MCF 10A (cell line): ENCODE measurements at regions not wholly inside any gene's neighbourhood (a gene's known extent, or its start where the extent isn't known, plus 50 kb on each side); places are given as distances from the start of the nearest gene placed in this dataset.

Experiments
- BruUV-seq: library from RNA; stranded (reverse); fragments of 400-500 nt; replicated peaks from 2 replicates; lab custom pipeline; 2021; lab: Mats Ljungman, UMichigan
- CTCF ChIA-PET: fragments of 300-600 bp; sonication (Branson Sonifier 250); formaldehyde crosslinking; extraction: SDS; loops from one replicate; lab custom pipeline; 2021; ENCODE audit warnings: antibody characterized with exemption, inconsistent platforms; lab: Yijun Ruan, JAX
- POLR2A ChIA-PET: fragments of 300-600, 350-650 bp; sonication (Branson Sonifier 250); formaldehyde crosslinking; extraction: SDS; loops from one replicate; lab custom pipeline; 2020; ENCODE audit warnings: antibody characterized with exemption, inconsistent platforms; lab: Yijun Ruan, JAX
- DNase-seq: peaks from one replicate; pipeline ENCODE4 v3.0.0-alpha.2; 2018; ENCODE audit not compliant: unreplicated experiment
- H3K27ac Mint-ChIP-seq: one replicate; pipeline ENCODE4 v1.8.0; 2022; ENCODE audit warnings: mild to moderate bottlenecking, low read depth, mixed read lengths; ENCODE audit not compliant: unreplicated experiment
- H3K27me3 Mint-ChIP-seq: one replicate; pipeline ENCODE4 v1.8.0; 2022; ENCODE audit warnings: mixed read lengths; ENCODE audit not compliant: insufficient read depth, unreplicated experiment
- H3K36me3 Mint-ChIP-seq: one replicate; pipeline ENCODE4 v1.8.0; 2022; ENCODE audit warnings: mild to moderate bottlenecking, moderate library complexity, mixed read lengths; ENCODE audit not compliant: insufficient read depth, unreplicated experiment
- H3K4me1 Mint-ChIP-seq: one replicate; pipeline ENCODE4 v1.8.0; 2022; ENCODE audit warnings: mixed read lengths; ENCODE audit not compliant: insufficient read depth, unreplicated experiment
- H3K4me3 Mint-ChIP-seq: one replicate; pipeline ENCODE4 v1.8.0; 2022; ENCODE audit warnings: mild to moderate bottlenecking, moderate library complexity, mixed read lengths; ENCODE audit not compliant: unreplicated experiment
- H3K9me3 Mint-ChIP-seq: one replicate; pipeline ENCODE4 v1.8.0; 2022; ENCODE audit warnings: mixed read lengths; ENCODE audit not compliant: unreplicated experiment
- intact Hi-C: fragments of 100-400 bp; cut with micrococcal nuclease; formaldehyde crosslinking; loops from 2 replicates; pipeline ENCODE4 v1.14.1; 2022
- TF ChIP-seq, protein P1 (sequence below): fragments of 200-600 bp; IDR thresholded peaks from one replicate; pipeline ENCODE4 v1.8.0; 2022; ENCODE audit warnings: antibody characterized with exemption, mild to moderate bottlenecking; ENCODE audit not compliant: unreplicated experiment

DNA sequence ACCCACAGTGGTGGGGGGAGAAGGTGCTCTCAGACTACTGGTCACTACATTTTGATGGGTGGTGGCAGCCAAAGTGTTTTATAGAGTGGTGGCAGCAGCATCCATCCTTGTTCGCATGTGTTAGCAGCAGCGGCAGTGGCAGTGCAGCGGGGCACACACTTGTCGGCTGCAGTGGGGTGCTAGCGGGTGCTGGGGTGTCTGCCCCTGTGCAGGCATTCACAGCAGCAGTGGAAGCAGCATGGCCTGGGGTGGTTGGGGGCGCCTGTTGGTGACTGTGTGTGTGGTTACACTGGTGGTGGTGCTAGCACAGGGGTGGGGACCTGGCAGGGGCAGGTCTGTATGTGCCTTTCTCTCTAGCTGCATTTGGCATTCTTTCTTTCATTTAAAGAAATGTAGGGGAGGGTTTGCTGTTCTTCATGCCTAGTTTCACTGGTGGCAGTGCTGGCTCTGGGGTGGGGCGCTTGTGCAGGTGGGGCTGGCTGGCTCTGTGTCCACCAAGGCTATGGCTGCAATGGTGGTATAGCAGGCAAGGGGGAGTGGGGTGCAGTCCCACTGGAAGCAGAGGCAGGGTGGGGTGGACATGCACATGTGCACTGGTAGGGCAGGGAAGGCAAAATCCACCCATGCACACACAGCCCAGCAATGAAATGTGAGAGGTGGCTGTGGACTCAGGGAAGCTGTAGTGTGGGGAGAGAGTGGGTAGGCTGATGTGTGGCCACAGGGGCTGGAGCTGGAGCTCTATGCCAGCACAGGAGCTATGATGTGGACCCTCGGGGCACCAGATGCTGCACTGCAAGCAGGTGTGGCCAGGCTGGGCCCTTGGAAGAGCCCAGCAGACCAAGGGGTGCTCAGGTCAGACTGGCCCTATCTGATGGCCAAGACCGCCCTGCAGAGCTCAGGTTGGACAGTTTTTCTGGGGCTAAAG, 173.3 kb downstream of the PRDM13 start:
- ChIA-PET POLR2A (no interaction called here), CTCF (interaction anchor here (0.6 kb wide), 1 partner anchor 228 kb away, joined by 3 read pairs; no protein-coding TSS in a partner anchor)

DNA sequence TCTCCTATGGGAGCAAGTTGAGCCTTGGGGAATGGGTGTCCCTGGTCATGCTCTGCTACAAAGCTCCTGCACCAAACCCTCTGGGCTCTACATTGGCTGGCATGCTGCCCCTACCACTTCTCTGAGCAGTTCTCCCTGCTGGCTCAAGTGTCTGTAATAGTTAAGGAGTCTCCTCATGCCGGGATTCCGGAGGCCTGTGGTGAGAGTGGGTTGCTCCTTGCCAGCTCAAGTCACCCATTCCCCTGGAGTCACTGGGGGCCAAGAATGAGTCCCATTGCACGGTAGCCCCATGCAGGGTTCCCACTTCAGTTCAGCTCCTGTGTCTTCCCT, 173.9 kb downstream of the PRDM13 start:
- no peaks in the 10 kb centered on the region for H3K9me3 Mint-ChIP-seq
- intact Hi-C loops: no loop called here
- TF ChIP-seq, protein P1, sequence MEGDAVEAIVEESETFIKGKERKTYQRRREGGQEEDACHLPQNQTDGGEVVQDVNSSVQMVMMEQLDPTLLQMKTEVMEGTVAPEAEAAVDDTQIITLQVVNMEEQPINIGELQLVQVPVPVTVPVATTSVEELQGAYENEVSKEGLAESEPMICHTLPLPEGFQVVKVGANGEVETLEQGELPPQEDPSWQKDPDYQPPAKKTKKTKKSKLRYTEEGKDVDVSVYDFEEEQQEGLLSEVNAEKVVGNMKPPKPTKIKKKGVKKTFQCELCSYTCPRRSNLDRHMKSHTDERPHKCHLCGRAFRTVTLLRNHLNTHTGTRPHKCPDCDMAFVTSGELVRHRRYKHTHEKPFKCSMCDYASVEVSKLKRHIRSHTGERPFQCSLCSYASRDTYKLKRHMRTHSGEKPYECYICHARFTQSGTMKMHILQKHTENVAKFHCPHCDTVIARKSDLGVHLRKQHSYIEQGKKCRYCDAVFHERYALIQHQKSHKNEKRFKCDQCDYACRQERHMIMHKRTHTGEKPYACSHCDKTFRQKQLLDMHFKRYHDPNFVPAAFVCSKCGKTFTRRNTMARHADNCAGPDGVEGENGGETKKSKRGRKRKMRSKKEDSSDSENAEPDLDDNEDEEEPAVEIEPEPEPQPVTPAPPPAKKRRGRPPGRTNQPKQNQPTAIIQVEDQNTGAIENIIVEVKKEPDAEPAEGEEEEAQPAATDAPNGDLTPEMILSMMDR: no peak
- peaks cover 89% of the 10 kb centered on the region for H3K27me3 Mint-ChIP-seq
- no peaks in the 10 kb centered on the region for H3K36me3 Mint-ChIP-seq
- no peak overlapping the region for H3K27ac Mint-ChIP-seq
- no peak overlapping the region for H3K4me3 Mint-ChIP-seq
- ChIA-PET CTCF (no interaction called here), POLR2A (no interaction called here)
- no peak for DNase-seq
- no peaks in the 10 kb centered on the region for H3K4me1 Mint-ChIP-seq
- BruUV-seq: no TSS peak

More for the DNA sequence above, 173.3 kb downstream of the PRDM13 start:
- intact Hi-C loops: no loop called here
- Mint-ChIP-seq H3K9me3 (no peaks in the 10 kb centered on the region), H3K4me3 (no peak overlapping the region), H3K36me3 (no peaks in the 10 kb centered on the region), H3K27ac (no peak overlapping the region), H3K27me3 (peaks cover 89% of the 10 kb centered on the region), H3K4me1 (no peaks in the 10 kb centered on the region)
- TF ChIP-seq, protein P1: no peak
- no peak for DNase-seq
- no TSS peak for BruUV-seq

DNA sequence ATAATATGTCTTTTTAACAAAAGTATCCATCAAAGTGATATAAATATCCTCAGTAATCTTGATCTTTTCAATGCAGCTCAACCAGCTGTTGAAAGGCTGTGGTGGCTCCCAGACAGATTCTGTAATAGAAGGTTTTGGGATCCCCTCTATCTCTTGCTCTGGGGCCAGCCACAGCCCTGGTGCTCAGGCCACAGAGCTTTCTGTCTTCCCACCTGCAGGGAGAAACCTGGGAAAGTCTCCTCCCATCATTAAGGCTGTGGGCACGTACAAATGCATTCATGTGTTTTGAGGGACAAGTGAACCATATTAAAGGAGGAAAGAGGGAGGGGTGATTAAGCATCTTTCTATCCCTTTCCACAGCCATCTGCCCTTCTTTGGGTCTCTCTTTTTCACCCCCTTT, 183.1 kb downstream of the PRDM13 start:
- no peak overlapping the region for H3K27ac Mint-ChIP-seq
- no peaks in the 10 kb centered on the region for H3K36me3 Mint-ChIP-seq
- H3K4me1 Mint-ChIP-seq: peaks cover 6% of the 10 kb centered on the region
- H3K9me3 Mint-ChIP-seq: no peaks in the 10 kb centered on the region
- ChIA-PET POLR2A (no interaction called here), CTCF (interaction anchor here (0.7 kb wide), 1 partner anchor 33 kb away, joined by 3 read pairs; no protein-coding TSS in a partner anchor)
- H3K27me3 Mint-ChIP-seq: peaks cover 45% of the 10 kb centered on the region
- TF ChIP-seq, protein P1: no peak
- DNase-seq: no peak
- no peak overlapping the region for H3K4me3 Mint-ChIP-seq
- no TSS peak for BruUV-seq
- intact Hi-C loops: loop anchor here (5.0 kb wide), 1 partner anchor 457 kb away; no protein-coding TSS in a partner anchor

DNA sequence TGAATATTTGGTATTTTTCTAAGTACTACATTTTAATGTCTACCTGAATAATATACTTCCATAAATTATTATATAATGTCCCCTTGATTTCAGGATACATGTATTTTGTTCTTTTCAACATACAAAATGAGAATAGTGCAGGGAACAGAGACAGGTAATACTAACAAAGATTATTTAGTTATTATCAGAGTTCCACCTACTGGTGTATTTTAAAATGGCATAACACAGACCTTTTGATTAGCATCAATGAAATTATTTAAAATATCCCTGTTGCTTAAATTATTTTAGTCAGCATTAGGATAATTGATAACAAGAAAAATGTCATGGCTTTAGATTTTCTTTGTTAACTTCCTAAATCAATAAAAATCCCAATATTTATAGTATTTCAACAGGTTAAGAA, 184.0 kb downstream of the PRDM13 start:
- DNase-seq: peak; percentile 10
- Mint-ChIP-seq H3K9me3 (no peaks in the 10 kb centered on the region), H3K4me1 (peaks cover 6% of the 10 kb centered on the region), H3K4me3 (no peak overlapping the region), H3K27ac (no peak overlapping the region), H3K36me3 (no peaks in the 10 kb centered on the region), H3K27me3 (peaks cover 37% of the 10 kb centered on the region)
- BruUV-seq: no TSS peak
- ChIA-PET CTCF (interaction anchor here (0.8 to 1.2 kb wide), 6 partner anchors 19 to 333 kb away, joined by 3 to 7 read pairs (median 3); no protein-coding TSS in a partner anchor), POLR2A (no interaction called here)
- TF ChIP-seq, protein P1: peak; percentile 36
- intact Hi-C loops: loop anchor here (5.0 kb wide), 1 partner anchor 458 kb away; no protein-coding TSS in a partner anchor
